NCI-H2081 (cell line): ENCODE measurements at regions not wholly inside any gene's neighbourhood (a gene's known extent, or its start where the extent isn't known, plus 50 kb on each side); places are given as distances from the start of the nearest gene placed in this dataset.

Source experiments
- DNase-seq, 2 experiments: peaks; one replicate each; lab custom pipeline; 2025; lab: John Stamatoyannopoulos, UW

DNA sequence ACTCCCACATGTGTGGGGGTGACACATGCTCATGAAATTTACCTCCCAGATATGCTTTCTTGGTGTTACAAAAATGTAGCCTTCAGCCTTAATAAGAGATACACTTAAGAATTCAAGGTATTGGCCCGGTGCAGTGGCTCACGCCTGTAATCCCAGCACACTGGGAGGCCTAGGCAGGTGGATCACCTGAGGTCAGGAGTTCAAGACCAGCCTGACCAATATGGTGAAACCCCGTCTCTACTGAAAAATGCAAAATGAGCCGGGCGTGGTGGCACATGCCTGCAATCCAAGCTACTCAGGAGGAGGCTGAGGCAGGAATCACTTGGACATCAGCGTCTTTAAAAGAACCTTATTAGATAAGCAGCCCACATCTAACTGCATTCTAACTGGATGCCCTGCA, 614.3 kb upstream of the CDH4 start:
- DNase-seq = no peak

DNA sequence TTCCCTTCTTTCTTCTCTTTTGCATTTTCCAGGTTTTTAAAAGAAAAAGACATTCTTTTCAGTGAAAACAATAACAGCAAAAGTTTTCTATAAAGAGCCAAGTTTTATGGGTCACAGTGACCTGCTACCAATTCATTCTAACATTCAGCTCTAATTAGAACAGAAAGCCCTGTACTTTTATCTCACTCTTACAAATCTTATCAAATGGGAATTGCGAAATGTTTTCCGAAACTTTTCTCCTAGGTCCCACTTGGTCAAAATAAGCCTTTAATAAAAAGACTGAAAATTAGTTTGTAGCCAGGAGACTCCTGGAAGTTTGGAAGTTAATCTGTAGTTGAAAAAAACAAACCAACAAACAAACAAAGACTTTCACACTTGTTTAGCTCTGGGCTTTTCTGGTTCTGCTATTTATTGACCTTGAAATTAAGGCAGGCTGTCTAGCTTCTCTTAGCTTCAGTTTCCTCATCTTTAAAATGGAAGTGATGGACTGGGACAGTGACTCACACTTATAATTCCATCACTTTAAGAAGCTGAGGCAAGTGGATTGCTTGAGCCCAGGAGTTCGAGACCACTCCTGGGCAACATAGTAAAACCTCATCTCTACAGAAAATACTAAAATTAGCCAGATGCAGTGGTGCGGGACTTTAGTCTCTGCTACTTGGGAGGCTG, 613.5 kb upstream of the CDH4 start:
- no peak for DNase-seq

DNA sequence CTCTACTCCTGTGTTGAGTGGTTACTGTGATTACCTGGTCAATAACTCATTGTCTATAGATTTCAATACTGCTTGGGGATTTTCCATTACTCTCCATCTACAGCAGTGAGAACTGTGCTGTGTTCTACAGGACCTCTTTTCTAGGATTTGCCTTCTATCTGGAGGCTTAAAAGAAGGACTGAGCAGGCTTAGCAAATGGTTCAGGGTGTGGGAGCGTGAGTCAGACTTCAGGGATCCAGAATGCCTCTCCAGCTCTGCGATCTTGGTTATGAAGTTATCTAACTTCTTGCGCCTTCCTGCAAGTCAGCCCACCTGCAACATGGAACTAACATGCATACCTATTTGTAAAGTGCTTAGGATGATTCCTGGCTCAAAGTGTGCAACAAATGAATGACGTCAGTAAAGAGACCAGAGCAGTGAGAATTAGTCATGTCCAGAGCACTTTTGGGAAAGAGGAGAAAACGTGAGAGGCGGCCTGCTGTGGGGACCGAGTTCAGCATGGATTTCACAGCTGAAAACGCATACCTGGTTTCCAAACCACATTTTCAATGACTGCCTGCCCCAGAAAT, 610.1 kb upstream of the CDH4 start:
- DNase-seq = no peak

GRCh38 chr20:60642541-60642940, 609.5 kb upstream of the CDH4 start:
- DNase-seq = no peak

GRCh38 chr20:60648556-60648955, 603.5 kb upstream of the CDH4 start:
- DNase-seq = no peak

DNA sequence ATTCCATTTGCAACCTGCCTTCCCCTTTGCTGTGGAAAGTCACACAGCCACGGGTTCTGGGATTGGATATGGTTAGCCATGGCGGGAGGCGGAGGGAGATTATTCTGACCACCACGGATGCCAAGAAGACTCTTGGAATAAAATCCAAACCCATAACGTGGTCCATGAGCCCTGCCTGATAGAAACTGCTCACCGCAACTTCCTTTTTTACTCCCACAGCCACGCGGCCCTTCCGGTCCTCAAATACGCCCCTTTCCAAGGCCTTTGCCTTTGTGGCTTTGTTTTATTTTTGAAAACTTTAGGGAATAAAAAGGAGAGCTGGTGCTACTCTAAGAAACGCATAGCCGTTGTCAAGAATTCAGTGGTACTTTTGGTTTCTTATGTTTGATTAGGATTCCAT, 602.5 kb upstream of the CDH4 start:
- no peak for DNase-seq

DNA sequence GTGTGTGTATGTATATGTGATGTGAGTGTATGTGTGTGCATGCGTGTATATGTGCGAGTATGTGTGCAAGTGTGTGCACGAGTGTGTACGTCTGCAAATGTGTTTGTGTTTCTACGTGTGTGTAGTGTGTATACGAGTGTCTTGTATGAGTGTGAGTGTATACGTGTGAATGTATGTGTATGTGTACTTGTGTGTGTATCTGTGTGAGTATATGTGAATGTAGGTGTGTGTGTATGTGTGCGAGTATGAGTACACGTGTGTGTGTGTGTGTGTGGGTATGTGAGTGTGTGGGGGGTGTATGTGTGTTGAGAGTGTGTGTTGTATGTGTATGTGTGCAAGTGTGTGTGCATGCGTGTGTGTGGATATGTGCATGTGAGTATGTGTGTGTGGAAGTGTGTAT, 602.0 kb upstream of the CDH4 start:
- no peak for DNase-seq

- DNase-seq = no peak
Observed at GRCh38 chr20:60652046-60652445, 600.0 kb upstream of the CDH4 start.

- no peak for DNase-seq
Observed at GRCh38 chr20:60652615-60653014, 599.4 kb upstream of the CDH4 start.

- no peak for DNase-seq
Observed at GRCh38 chr20:60653111-60653845, 598.8 kb upstream of the CDH4 start.

GRCh38 chr20:60658681-60659080, 593.4 kb upstream of the CDH4 start:
- DNase-seq = no peak

GRCh38 chr20:60659240-60659639, 592.8 kb upstream of the CDH4 start:
- DNase-seq = no peak

- DNase-seq = no peak
Observed at GRCh38 chr20:60662307-60662706, 589.8 kb upstream of the CDH4 start.

DNA sequence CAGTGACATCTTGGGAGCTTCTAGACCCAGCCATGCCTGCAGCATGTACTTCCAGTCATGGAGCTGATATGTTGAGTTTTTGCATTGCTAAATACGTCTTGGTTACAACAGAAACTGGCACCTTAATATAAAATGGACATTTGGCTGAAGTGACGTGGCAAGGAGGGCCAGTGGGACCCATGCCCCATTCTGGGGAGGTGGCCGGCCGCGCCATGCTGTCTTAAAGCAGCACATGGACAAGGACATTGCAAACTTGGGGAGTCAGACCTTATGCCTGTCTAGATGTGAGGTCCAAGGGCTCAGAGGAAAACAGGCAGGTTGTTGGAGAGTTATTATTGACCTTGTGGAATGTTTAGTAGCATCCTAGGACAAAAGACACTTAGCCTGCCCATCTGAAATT, 588.0 kb upstream of the CDH4 start:
- no peak for DNase-seq

DNA sequence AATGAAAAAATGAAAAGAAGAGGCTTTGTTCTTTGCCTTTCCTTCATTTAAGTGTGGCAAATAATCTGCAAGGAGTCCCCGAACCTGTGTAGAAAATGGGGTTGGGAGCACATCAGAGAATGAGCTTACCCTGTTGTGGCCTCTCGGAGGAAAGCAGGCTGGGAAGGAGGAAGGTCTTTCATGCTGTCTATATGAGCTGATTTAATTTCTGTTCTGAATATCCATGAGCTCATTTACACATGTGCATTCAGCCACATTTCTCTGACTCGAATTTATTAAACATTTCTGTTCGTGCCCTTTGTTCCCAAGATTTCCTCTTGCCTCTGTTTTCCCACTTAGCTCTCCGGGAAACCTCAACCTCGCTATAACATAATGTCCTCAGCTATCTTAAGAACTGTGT, 584.4 kb upstream of the CDH4 start:
- DNase-seq = no peak

GRCh38 chr20:60669211-60669610, 582.9 kb upstream of the CDH4 start:
- no peak for DNase-seq

GRCh38 chr20:60676011-60676410, 576.0 kb upstream of the CDH4 start:
- no peak for DNase-seq

DNA sequence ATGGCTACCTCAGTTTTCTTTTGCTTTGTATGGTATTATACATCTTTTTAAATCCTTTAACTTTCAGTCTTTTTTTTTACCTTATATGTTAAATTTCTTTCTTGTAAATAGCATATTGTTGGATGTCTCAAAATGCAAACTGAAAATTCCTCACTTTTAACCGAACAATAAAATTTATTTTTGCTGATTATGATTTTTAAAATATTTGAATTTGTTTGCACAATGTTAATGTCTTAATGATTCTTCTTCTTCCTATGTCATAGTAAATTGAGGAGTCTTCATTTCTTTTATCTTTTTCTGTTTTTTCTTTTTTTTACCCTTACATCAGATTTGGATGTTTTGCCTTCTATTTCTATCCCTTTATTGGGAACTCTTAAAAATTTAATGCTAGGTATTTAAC, 574.2 kb upstream of the CDH4 start:
- no peak for DNase-seq

DNA sequence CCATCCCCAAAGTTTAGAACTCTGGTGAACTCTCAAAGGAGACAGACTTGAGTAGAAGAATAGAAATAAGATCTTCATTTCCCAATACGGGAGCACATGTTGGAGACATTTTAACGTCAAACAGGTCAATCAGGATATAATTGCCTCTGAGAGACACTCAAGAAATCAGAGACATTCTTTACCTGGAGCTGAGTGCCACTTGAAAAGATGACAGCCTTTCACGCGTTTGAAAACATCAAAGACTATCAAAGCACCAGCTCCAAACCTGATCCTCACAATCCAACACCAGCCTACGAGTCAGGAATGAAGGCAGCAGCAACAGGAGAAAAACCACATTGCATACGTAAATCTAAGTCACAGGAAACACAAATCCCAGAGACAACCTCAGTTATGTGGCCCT, 571.5 kb upstream of the CDH4 start:
- DNase-seq = no peak

GRCh38 chr20:60687213-60687612, 564.8 kb upstream of the CDH4 start:
- DNase-seq = no peak

DNA sequence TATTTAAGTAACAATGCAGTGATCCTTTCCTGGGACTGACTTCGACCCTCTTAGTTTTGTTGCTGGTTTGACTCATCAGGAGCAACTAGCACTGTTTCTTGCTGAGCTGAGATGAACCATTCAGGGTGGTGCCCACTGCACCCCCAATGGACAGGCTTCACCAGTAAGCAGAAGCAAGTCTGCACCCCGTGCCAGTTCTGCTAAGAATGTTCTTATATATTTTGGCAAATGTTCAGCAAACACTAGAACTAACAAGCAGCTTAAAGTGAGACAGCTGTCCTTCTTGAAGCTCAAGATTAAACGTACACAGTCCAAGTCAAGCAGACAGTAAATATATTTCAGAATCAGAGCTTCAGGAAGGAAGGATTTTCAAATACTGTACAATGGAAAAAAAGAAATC, 561.3 kb upstream of the CDH4 start:
- no peak for DNase-seq

DNA sequence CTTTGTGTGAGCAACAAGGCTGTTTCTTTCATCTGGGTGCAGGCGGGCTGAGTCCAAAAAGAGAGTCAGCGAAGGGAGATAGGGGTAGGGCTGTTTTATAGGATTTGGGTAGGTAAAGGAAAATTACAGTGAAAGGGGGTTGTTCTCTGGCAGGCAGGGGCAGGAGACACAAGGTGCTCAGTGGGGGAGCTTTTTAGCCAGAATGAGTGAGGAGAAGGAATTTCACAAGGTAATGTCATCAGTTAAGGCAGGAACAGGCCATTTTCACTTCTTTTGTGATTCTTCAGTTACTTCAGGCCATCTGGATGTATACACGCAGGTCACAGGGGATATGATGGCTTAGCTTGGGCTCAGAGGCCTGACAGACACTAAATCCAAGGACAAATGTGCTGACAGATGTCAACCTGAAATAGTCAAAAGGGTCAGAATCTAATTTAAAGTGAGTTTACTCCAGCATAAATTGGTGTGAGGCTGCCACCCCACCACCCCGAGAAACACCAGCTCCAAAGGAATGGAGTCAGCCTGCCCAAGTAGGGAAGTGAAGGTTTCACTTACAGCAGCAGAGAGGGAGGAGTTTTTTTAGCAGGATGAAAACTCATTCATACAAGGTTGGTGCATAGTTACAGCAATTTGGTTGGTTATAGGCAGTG, 560.0 kb upstream of the CDH4 start:
- no peak for DNase-seq

GRCh38 chr20:60693496-60694133, 558.4 kb upstream of the CDH4 start:
- DNase-seq = no peak
